ENCODE measurements at regions not wholly inside any gene's neighbourhood (a gene's known extent, or its start where the extent isn't known, plus 50 kb on each side); places are given as distances from the start of the nearest gene placed in this dataset.

DNA sequence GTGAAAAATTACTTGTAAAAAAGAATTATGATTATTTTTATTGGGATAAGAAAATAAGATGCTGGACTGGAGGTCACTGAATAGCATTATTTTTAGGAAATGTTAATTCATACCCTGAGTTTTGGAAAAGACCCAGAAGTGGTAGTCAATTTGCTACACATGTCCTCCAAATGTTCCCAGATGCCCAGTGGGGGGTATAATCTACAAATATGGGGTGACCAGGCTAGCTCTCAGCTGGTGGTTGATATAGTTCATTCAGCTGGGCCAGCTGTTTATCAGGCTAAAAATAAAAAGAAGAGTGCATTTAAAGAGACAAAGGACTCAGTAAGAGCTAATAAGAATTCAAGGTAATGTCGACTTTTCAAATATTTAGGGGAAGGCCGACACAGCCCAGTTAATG lies 402.0 kb upstream of the GOLIM4 start:
- Histone ChIP-seq H3K27me3 (ENCODE audit: insufficient read depth, low read depth) (no peaks in the 10 kb centered on the region), H3K4me3 (no peak overlapping the region), H3K36me3 (ENCODE audit: low read depth) (no peaks in the 10 kb centered on the region), H3K4me1 (replicated peaks; ENCODE audit: insufficient read depth) (no peaks in the 10 kb centered on the region), H3K9me2 (ENCODE audit: insufficient read depth) (no peaks in the 10 kb centered on the region; the same call in 1 of the 2 replicates), H3F3A (ENCODE audit: insufficient read depth, low read depth) (no peaks in the 10 kb centered on the region), H3K27ac (no peak overlapping the region), H3K79me2 (ENCODE audit: low read depth) (no peaks in the 10 kb centered on the region), H3K4me2 (no peak overlapping the region), H3K9me3 (ENCODE audit: insufficient read depth, low read depth) (no peaks in the 10 kb centered on the region), H4K20me1 (ENCODE audit: insufficient read depth) (no peaks in the 10 kb centered on the region), H2AFZ (no peak overlapping the region)
- intact Hi-C loops (cut with micrococcal nuclease; ENCODE audit: unreplicated experiment): no loop called here
- CTCF ChIA-PET: no interaction called here
- DNase-seq: no peak
- TF ChIP-seq, protein P1, sequence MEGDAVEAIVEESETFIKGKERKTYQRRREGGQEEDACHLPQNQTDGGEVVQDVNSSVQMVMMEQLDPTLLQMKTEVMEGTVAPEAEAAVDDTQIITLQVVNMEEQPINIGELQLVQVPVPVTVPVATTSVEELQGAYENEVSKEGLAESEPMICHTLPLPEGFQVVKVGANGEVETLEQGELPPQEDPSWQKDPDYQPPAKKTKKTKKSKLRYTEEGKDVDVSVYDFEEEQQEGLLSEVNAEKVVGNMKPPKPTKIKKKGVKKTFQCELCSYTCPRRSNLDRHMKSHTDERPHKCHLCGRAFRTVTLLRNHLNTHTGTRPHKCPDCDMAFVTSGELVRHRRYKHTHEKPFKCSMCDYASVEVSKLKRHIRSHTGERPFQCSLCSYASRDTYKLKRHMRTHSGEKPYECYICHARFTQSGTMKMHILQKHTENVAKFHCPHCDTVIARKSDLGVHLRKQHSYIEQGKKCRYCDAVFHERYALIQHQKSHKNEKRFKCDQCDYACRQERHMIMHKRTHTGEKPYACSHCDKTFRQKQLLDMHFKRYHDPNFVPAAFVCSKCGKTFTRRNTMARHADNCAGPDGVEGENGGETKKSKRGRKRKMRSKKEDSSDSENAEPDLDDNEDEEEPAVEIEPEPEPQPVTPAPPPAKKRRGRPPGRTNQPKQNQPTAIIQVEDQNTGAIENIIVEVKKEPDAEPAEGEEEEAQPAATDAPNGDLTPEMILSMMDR (conservative IDR thresholded peaks at IDR 0.05): no peak
- TF ChIP-seq EZH2 (IDR thresholded peaks at IDR 0.05; ENCODE audit: low read depth): no peak
- BruUV-seq (replicated peaks): no TSS peak
- POLR2A ChIA-PET (ENCODE audit: unreplicated experiment): interaction anchor here (0.6 kb wide), 1 partner anchor 337 kb away, joined by 5 read pairs; no protein-coding TSS in a partner anchor

DNA sequence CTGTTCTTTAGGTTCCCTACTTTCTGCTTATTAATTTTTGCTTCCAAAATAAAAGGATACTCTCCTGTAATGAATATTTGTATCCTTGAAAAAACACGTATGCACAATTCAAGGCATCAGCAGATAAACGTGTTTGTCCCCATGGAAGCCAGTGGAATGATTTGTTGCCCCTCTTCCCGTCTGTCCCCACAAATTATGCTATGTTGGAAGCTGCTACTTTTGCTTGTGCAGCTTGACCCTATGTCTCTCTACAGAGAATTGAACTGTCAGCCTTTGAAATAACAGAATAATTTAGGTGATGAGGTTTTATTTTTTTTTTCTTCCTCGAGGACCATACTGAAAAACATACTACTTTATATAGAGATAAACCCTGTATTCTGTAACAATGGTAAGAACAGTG lies 401.5 kb upstream of the GOLIM4 start:
- Histone ChIP-seq H4K20me1 (ENCODE audit: insufficient read depth) (no peaks in the 10 kb centered on the region), H2AFZ (peak overlapping the region; percentile 58; the same call in 1 of the 2 replicates), H3K4me2 (no peak overlapping the region), H3K4me1 (replicated peaks; ENCODE audit: insufficient read depth) (no peaks in the 10 kb centered on the region), H3K79me2 (ENCODE audit: low read depth) (no peaks in the 10 kb centered on the region), H3K9me2 (ENCODE audit: insufficient read depth) (no peaks in the 10 kb centered on the region), H3K27me3 (ENCODE audit: insufficient read depth, low read depth) (no peaks in the 10 kb centered on the region), H3K9me3 (ENCODE audit: insufficient read depth, low read depth) (no peaks in the 10 kb centered on the region), H3F3A (ENCODE audit: insufficient read depth, low read depth) (no peaks in the 10 kb centered on the region), H3K4me3 (no peak overlapping the region), H3K27ac (no peak overlapping the region), H3K36me3 (ENCODE audit: low read depth) (no peaks in the 10 kb centered on the region)
- no peak for TF ChIP-seq EZH2 (IDR thresholded peaks at IDR 0.05; ENCODE audit: low read depth)
- TF ChIP-seq, protein P1 (conservative IDR thresholded peaks at IDR 0.05): no peak
- ChIA-PET CTCF (no interaction called here), POLR2A (ENCODE audit: unreplicated experiment) (interaction anchor here (0.6 kb wide), 1 partner anchor 337 kb away, joined by 5 read pairs; no protein-coding TSS in a partner anchor)
- DNase-seq: no peak
- no TSS peak for BruUV-seq (replicated peaks)
- intact Hi-C loops (cut with micrococcal nuclease; ENCODE audit: unreplicated experiment): no loop called here

DNA sequence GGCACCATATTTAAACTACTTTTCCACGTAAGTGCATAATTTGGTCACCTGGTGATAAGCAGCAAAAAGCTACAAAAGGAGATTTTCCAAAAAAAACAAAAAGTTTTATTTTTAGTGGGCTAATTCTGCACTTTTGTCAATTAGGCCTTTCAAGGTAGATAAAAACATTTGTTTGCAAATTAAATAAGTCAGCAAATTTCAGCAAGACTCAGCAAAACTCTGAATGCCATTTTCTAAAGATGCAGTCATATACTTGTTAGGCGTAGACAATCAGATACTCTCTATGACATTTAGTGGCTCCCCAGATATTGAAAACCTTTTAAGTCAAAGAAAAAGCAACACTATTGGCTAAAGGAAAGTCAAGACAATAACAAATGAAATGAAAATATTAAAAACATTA lies 400.2 kb upstream of the GOLIM4 start:
- intact Hi-C loops (cut with micrococcal nuclease; ENCODE audit: unreplicated experiment): no loop called here
- no peak overlapping the region for H3K4me3 ChIP-seq
- H3K36me3 ChIP-seq (ENCODE audit: low read depth): no peaks in the 10 kb centered on the region
- no peaks in the 10 kb centered on the region for H3K79me2 ChIP-seq (ENCODE audit: low read depth)
- H3K9me2 ChIP-seq (ENCODE audit: insufficient read depth): no peaks in the 10 kb centered on the region
- TF ChIP-seq, protein P1 (conservative IDR thresholded peaks at IDR 0.05): no peak
- no peak for TF ChIP-seq EZH2 (IDR thresholded peaks at IDR 0.05; ENCODE audit: low read depth)
- no peaks in the 10 kb centered on the region for H3K27me3 ChIP-seq (ENCODE audit: insufficient read depth, low read depth)
- H3K9me3 ChIP-seq (ENCODE audit: insufficient read depth, low read depth): no peaks in the 10 kb centered on the region
- no peak for DNase-seq
- no TSS peak for BruUV-seq (replicated peaks)
- CTCF ChIA-PET: no interaction called here
- H3K4me1 ChIP-seq (replicated peaks; ENCODE audit: insufficient read depth): no peaks in the 10 kb centered on the region
- H3K27ac ChIP-seq: no peak overlapping the region
- no peaks in the 10 kb centered on the region for H4K20me1 ChIP-seq (ENCODE audit: insufficient read depth)
- POLR2A ChIA-PET (ENCODE audit: unreplicated experiment): no interaction called here
- no peaks in the 10 kb centered on the region for H3F3A ChIP-seq (ENCODE audit: insufficient read depth, low read depth)
- no peak overlapping the region for H3K4me2 ChIP-seq
- H2AFZ ChIP-seq: no peak overlapping the region

Data from PC-9 (cell line).